ENCODE measurements at regions not wholly inside any gene's neighbourhood (a gene's known extent, or its start where the extent isn't known, plus 50 kb on each side); places are given as distances from the start of the nearest gene placed in this dataset.

GRCh38 chr6:113741651-113742050, 115.5 kb upstream of the MARCKS start:
- TF ChIP-seq, protein P1, sequence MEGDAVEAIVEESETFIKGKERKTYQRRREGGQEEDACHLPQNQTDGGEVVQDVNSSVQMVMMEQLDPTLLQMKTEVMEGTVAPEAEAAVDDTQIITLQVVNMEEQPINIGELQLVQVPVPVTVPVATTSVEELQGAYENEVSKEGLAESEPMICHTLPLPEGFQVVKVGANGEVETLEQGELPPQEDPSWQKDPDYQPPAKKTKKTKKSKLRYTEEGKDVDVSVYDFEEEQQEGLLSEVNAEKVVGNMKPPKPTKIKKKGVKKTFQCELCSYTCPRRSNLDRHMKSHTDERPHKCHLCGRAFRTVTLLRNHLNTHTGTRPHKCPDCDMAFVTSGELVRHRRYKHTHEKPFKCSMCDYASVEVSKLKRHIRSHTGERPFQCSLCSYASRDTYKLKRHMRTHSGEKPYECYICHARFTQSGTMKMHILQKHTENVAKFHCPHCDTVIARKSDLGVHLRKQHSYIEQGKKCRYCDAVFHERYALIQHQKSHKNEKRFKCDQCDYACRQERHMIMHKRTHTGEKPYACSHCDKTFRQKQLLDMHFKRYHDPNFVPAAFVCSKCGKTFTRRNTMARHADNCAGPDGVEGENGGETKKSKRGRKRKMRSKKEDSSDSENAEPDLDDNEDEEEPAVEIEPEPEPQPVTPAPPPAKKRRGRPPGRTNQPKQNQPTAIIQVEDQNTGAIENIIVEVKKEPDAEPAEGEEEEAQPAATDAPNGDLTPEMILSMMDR (IDR thresholded peaks at IDR 0.05): no peak

- TF ChIP-seq, protein P1 (IDR thresholded peaks at IDR 0.05): no peak
These were observed 114.8 kb upstream of the MARCKS start for GRCh38 chr6:113742342-113742741.

DNA sequence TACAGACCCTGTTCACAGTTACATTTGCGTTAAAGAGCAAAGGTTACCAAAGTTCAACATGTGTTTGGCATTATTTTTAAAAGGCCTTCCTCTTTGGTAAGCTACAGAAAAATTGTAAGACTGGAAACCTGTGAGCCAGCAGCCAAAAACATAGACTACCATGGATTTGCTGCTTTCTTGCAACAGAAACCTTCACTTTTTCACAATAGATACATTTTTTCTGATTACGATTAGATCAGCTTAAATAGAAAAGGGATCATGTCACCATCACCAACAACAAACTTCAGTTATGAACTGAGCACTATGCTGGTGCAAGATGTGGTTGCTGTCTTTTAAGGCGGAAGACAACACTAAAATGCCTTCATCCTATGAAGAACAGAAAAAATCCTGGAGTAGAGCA, 112.3 kb upstream of the MARCKS start:
- TF ChIP-seq, protein P1 (IDR thresholded peaks at IDR 0.05): no peak

- TF ChIP-seq, protein P1 (IDR thresholded peaks at IDR 0.05): no peak
These were observed 106.8 kb upstream of the MARCKS start for GRCh38 chr6:113750151-113750855.

GRCh38 chr6:113754291-113754690, 102.9 kb upstream of the MARCKS start:
- TF ChIP-seq, protein P1 (IDR thresholded peaks at IDR 0.05): no peak

GRCh38 chr6:113755449-113756289, 101.5 kb upstream of the MARCKS start:
- TF ChIP-seq, protein P1 (IDR thresholded peaks at IDR 0.05): no peak

GRCh38 chr6:113756290-113756665, 100.9 kb upstream of the MARCKS start:
- TF ChIP-seq, protein P1 (IDR thresholded peaks at IDR 0.05): no peak
